Astrocyte (in vitro differentiated cells and primary cell): ENCODE measurements at regions not wholly inside any gene's neighbourhood (a gene's known extent, or its start where the extent isn't known, plus 50 kb on each side); places are given as distances from the start of the nearest gene placed in this dataset.

Experiments used
- EZH2 ChIP-seq: IDR thresholded peaks from 2 replicates; pipeline ENCODE4 v1.6.1; 2012; ENCODE audit warnings: mild to moderate bottlenecking, low read length, inconsistent platforms; ENCODE audit not compliant: insufficient read depth
- TF ChIP-seq, protein P1 (sequence below): IDR thresholded peaks from 2 replicates; pipeline ENCODE4 v1.5.1; 2011; ENCODE audit warnings: low read depth, mild to moderate bottlenecking, inconsistent platforms, low read length, moderate library complexity; ENCODE audit not compliant: insufficient read depth

DNA sequence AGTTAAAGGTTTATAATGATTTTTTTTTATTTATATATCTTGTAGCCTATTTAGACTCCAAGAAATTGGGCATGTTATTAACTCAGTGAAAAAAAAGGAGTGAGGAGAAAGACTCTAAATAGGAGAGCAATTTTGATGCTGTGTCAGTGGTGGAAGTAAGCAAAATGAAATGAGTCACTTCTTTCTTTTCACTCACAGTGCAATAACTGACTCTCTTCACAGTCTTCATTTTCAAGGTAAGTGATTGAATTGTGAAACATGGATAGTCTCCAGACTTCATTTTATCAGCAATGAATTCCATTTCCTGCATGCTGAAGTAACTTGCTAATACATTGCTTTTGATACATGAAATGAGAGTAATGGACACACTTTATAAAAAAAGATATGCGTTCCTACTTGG is 2271.5 kb downstream of the PCDH7 start:
- TF ChIP-seq, protein P1, sequence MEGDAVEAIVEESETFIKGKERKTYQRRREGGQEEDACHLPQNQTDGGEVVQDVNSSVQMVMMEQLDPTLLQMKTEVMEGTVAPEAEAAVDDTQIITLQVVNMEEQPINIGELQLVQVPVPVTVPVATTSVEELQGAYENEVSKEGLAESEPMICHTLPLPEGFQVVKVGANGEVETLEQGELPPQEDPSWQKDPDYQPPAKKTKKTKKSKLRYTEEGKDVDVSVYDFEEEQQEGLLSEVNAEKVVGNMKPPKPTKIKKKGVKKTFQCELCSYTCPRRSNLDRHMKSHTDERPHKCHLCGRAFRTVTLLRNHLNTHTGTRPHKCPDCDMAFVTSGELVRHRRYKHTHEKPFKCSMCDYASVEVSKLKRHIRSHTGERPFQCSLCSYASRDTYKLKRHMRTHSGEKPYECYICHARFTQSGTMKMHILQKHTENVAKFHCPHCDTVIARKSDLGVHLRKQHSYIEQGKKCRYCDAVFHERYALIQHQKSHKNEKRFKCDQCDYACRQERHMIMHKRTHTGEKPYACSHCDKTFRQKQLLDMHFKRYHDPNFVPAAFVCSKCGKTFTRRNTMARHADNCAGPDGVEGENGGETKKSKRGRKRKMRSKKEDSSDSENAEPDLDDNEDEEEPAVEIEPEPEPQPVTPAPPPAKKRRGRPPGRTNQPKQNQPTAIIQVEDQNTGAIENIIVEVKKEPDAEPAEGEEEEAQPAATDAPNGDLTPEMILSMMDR = no peak
- no peak for TF ChIP-seq EZH2
